H9 (cell line): ENCODE measurements at regions not wholly inside any gene's neighbourhood (a gene's known extent, or its start where the extent isn't known, plus 50 kb on each side); places are given as distances from the start of the nearest gene placed in this dataset.

Source experiments
- DNase-seq: peaks from one replicate; pipeline ENCODE4 v3.0.0-alpha.2; 2017
- H2AFZ ChIP-seq: one replicate; pipeline ENCODE4 v1.6.1; 2013; ENCODE audit warnings: mild to moderate bottlenecking, low read length, control low read depth, moderate library complexity
- H2AK5ac ChIP-seq: 2 replicates; pipeline ENCODE4 v1.6.1; 2013; ENCODE audit warnings: low read length, control low read depth, mixed read lengths; ENCODE audit not compliant: insufficient read length
- H2BK120ac ChIP-seq: one replicate; pipeline ENCODE4 v1.6.1; 2013; ENCODE audit warnings: low read depth, mild to moderate bottlenecking, low read length, control low read depth, inconsistent platforms; ENCODE audit not compliant: poor library complexity, severe bottlenecking
- H2BK12ac ChIP-seq: 2 replicates; pipeline ENCODE4 v1.6.1; 2013; ENCODE audit warnings: low read length, control low read depth, mixed read lengths, low read depth; ENCODE audit not compliant: insufficient read length
- H2BK15ac ChIP-seq: 2 replicates; pipeline ENCODE4 v1.6.1; 2013; ENCODE audit warnings: low read depth, low read length, control low read depth
- H2BK20ac ChIP-seq: one replicate; pipeline ENCODE4 v1.6.1; 2013; ENCODE audit warnings: low read depth, mild to moderate bottlenecking, low read length, control low read depth, inconsistent platforms; ENCODE audit not compliant: poor library complexity, severe bottlenecking
- H2BK5ac ChIP-seq: 2 replicates; pipeline ENCODE4 v1.6.1; 2013; ENCODE audit warnings: low read length, control low read depth, mixed read lengths; ENCODE audit not compliant: insufficient read length
- H3K14ac ChIP-seq: 2 replicates; pipeline ENCODE4 v1.6.1; 2013; ENCODE audit warnings: low read length, control low read depth; ENCODE audit not compliant: insufficient read depth
- H3K18ac ChIP-seq: 2 replicates; pipeline ENCODE4 v1.6.1; 2013; ENCODE audit warnings: low read depth, mild to moderate bottlenecking, mixed read lengths, low read length, control low read depth; ENCODE audit not compliant: insufficient read length
- H3K23ac ChIP-seq: 2 replicates; pipeline ENCODE4 v1.6.1; 2013; ENCODE audit warnings: low read length, control low read depth, mixed read lengths, low read depth; ENCODE audit not compliant: insufficient read length
- H3K23me2 ChIP-seq: 2 replicates; pipeline ENCODE4 v1.6.1; 2013; ENCODE audit warnings: low read depth, mild to moderate bottlenecking, mixed read lengths, low read length, control low read depth; ENCODE audit not compliant: insufficient read length, poor library complexity, severe bottlenecking
- H3K27ac ChIP-seq: 2 replicates; pipeline ENCODE4 v1.5.1; 2013; ENCODE audit warnings: low read length, control low read depth, mixed read lengths, low read depth; ENCODE audit not compliant: insufficient read length
- H3K27me3 ChIP-seq: 2 replicates; pipeline ENCODE4 v1.6.1; 2013; ENCODE audit warnings: low read length, control low read depth, inconsistent platforms; ENCODE audit not compliant: insufficient read depth
- H3K4ac ChIP-seq: 2 replicates; pipeline ENCODE4 v1.6.1; 2013; ENCODE audit warnings: low read depth, mild to moderate bottlenecking, control low read depth, inconsistent platforms, low read length, moderate library complexity
- H3K4me1 ChIP-seq: 2 replicates; pipeline ENCODE4 v1.6.1; 2013; ENCODE audit warnings: low read length, control low read depth, inconsistent platforms; ENCODE audit not compliant: insufficient read depth
- H3K4me2 ChIP-seq: 2 replicates; pipeline ENCODE4 v1.6.1; 2013; ENCODE audit warnings: low read length, control low read depth, mixed read lengths; ENCODE audit not compliant: insufficient read length, insufficient read depth
- H3K56ac ChIP-seq: 2 replicates; pipeline ENCODE4 v1.6.1; 2013; ENCODE audit warnings: low read depth, mild to moderate bottlenecking, mixed read lengths, low read length, control low read depth; ENCODE audit not compliant: insufficient read length
- H3K79me1 ChIP-seq: 2 replicates; pipeline ENCODE4 v1.6.1; 2013; ENCODE audit warnings: low read depth, mild to moderate bottlenecking, moderate library complexity, low read length, control low read depth, inconsistent platforms; ENCODE audit not compliant: insufficient read depth, poor library complexity, severe bottlenecking
- H3K79me2 ChIP-seq: 2 replicates; pipeline ENCODE4 v1.6.1; 2013; ENCODE audit warnings: low read length, control low read depth, inconsistent platforms; ENCODE audit not compliant: insufficient read depth
- H3K9ac ChIP-seq: 2 replicates; pipeline ENCODE4 v1.6.1; 2013; ENCODE audit warnings: low read length, control low read depth, mixed read lengths; ENCODE audit not compliant: insufficient read length; ENCODE audit errors: extremely low read depth
- H3K9me3 ChIP-seq: one replicate; pipeline ENCODE4 v1.6.1; 2013; ENCODE audit warnings: low read depth, low read length, inconsistent platforms; ENCODE audit not compliant: control insufficient read depth
- H3T11ph ChIP-seq: one replicate; pipeline ENCODE4 v1.6.1; 2013; ENCODE audit warnings: mild to moderate bottlenecking, low read length, control low read depth, inconsistent platforms
- H4K20me1 ChIP-seq: one replicate; pipeline ENCODE4 v1.6.1; 2013; ENCODE audit not compliant: control insufficient read depth, insufficient read length, insufficient read depth
- H4K5ac ChIP-seq: 2 replicates; pipeline ENCODE4 v1.6.1; 2013; ENCODE audit warnings: low read depth, mild to moderate bottlenecking, mixed read lengths, low read length, control low read depth; ENCODE audit not compliant: insufficient read length
- H4K8ac ChIP-seq: replicated peaks from 2 replicates; pipeline ENCODE4 v1.6.1; 2013; ENCODE audit warnings: low read length, control low read depth, mixed read lengths, low read depth; ENCODE audit not compliant: insufficient read length
- H4K91ac ChIP-seq: 2 replicates; pipeline ENCODE4 v1.6.1; 2013; ENCODE audit warnings: low read depth, mild to moderate bottlenecking, moderate library complexity, mixed read lengths, low read length, control low read depth; ENCODE audit not compliant: insufficient read length
- H3K27ac Mint-ChIP-seq, 3 experiments: 2 replicates in 2 of 3; 3 replicates in 1 of 3; pipeline ENCODE4 v1.8.0; 2020 to 2021; ENCODE audit warnings: mixed read lengths in 3 of 3, mild to moderate bottlenecking in 1 of 3, moderate library complexity in 1 of 3
- H3K27me3 Mint-ChIP-seq: 2 replicates; pipeline ENCODE4 v1.8.0; 2021; ENCODE audit warnings: low read depth, mild to moderate bottlenecking, moderate library complexity, mixed read lengths
- H3K36me3 Mint-ChIP-seq, 3 experiments: 2 replicates in 2 of 3; 3 replicates in 1 of 3; pipeline ENCODE4 v1.8.0; 2020 to 2021; ENCODE audit warnings: low read depth in 3 of 3, mixed read lengths in 3 of 3; ENCODE audit not compliant: insufficient read depth in 1 of 3
- H3K4me1 Mint-ChIP-seq, 2 experiments: 2 replicates each; pipeline ENCODE4 v1.8.0; 2020; ENCODE audit warnings: mixed read lengths in 2 of 2
- H3K4me3 Mint-ChIP-seq, 2 experiments: 2 replicates in 1 of 2; 3 replicates in 1 of 2; pipeline ENCODE4 v1.8.0; 2020 to 2021; ENCODE audit warnings: mild to moderate bottlenecking in 2 of 2, mixed read lengths in 2 of 2, moderate library complexity in 1 of 2
- H3K9me3 Mint-ChIP-seq, 2 experiments: 2 replicates in 1 of 2; 3 replicates in 1 of 2; pipeline ENCODE4 v1.8.0; 2020; ENCODE audit warnings: mild to moderate bottlenecking in 2 of 2, mixed read lengths in 2 of 2, moderate library complexity in 1 of 2
- CTCF ChIP-seq: fragments of 200-600 bp; sonication (generic); conservative IDR thresholded peaks from 3 replicates; pipeline ENCODE4 v1.8.0; 2021; ENCODE audit warnings: antibody characterized with exemption, mild to moderate bottlenecking
- WGBS: extraction: QIAGEN DNeasy Blood & Tissue Kit; methylation state at CpG from one replicate; pipeline ENCODE4 v1.1.7; 2013; ENCODE audit warnings: missing lambda C conversion rate, low lambda C conversion rate, mixed read lengths; ENCODE audit not compliant: insufficient read length; ENCODE audit errors: extremely low coverage; 5-methylcytosine and 5-hydroxymethylcytosine counted together

DNA sequence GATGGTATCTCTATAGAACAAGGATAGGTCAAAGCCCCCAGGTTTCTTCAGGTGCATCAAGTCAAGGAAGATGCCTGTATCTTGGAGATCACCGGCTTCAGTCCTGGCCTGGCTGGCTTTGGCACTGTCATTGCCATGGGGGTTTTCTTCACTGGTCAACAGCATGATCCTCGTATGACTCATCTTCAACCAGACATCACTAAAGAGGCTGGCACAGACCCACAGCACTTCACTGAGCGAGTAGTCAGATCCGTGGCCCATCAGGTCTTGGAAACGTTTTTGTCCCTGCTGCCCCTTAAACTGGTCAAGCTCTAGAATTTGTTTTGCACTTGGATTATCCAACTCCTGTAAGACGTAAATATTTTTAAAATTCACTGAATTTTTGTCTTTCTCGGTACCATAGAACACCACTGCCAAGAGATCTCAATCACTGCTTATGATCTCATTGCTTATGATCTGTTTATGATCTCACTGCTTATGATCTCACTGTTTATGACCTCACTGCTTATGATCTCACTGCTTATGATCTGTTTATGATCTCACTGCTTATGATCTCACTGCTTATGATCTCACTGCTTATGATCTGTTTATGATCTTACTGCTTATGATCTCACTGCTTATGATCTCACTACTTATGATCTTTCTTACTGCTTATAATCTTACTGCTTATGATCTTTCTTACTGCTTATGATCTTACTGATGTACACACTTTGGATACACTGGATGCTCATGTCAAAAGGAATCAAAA is 135.2 kb downstream of the CYP26A1 start:
- H3K56ac ChIP-seq = no peak overlapping the region
- H3K9ac ChIP-seq = no peak overlapping the region
- no peaks in the 10 kb centered on the region for H3K23me2 ChIP-seq
- H4K91ac ChIP-seq = no peak overlapping the region
- no peak overlapping the region for H3T11ph ChIP-seq
- no peaks in the 10 kb centered on the region for H3K27me3 ChIP-seq
- Mint-ChIP-seq H3K27ac (no peak overlapping the region), H3K9me3 (no peaks in the 10 kb centered on the region), H3K4me1 (peaks cover 8 to 9% of the 10 kb centered on the region in 2 experiments), H3K27me3 (no peaks in the 10 kb centered on the region; the same call in 1 of the 2 replicates), H3K4me3 (no peak overlapping the region), H3K36me3 (no peaks in the 10 kb centered on the region)
- no peak overlapping the region for H3K23ac ChIP-seq
- H2BK15ac ChIP-seq = no peak overlapping the region
- H4K5ac ChIP-seq = no peak overlapping the region
- H4K20me1 ChIP-seq = no peaks in the 10 kb centered on the region
- no peak overlapping the region for H3K27ac ChIP-seq
- no peak for TF ChIP-seq CTCF
- no CpG with 5 or more reads among the region's 7 CpGs for WGBS
- H3K79me1 ChIP-seq = no peaks in the 10 kb centered on the region
- no peak overlapping the region for H3K18ac ChIP-seq
- H4K8ac ChIP-seq = no peak overlapping the region
- H2BK5ac ChIP-seq = no peak overlapping the region
- no peak overlapping the region for H2BK12ac ChIP-seq
- no peaks in the 10 kb centered on the region for H3K9me3 ChIP-seq
- H2BK120ac ChIP-seq = no peak overlapping the region
- H2AK5ac ChIP-seq = no peak overlapping the region
- no peaks in the 10 kb centered on the region for H3K79me2 ChIP-seq
- H3K14ac ChIP-seq = no peak overlapping the region
- no peak overlapping the region for H3K4ac ChIP-seq
- no peak for DNase-seq
- no peaks in the 10 kb centered on the region for H3K4me1 ChIP-seq
- no peak overlapping the region for H3K4me2 ChIP-seq
- no peak overlapping the region for H2AFZ ChIP-seq
- H2BK20ac ChIP-seq = no peak overlapping the region
